Activated CD4-positive, alpha-beta T cell treated with anti-CD3 and anti-CD28 coated beads, Interleukin-2, amount 50 U/mL, for 16 hours (primary cell): ENCODE measurements at regions not wholly inside any gene's neighbourhood (a gene's known extent, or its start where the extent isn't known, plus 50 kb on each side); places are given as distances from the start of the nearest gene placed in this dataset.

Experiments used
- DNase-seq: peaks from one replicate; pipeline ENCODE4 v3.0.0-alpha.2; 2020

- no peak for DNase-seq
These were observed 190.4 kb upstream of the LYZL1 start for GRCh38 chr10:29098423-29098822.

GRCh38 chr10:29099001-29099400, 189.9 kb upstream of the LYZL1 start:
- no peak for DNase-seq

- DNase-seq: no peak
These were observed 189.5 kb upstream of the LYZL1 start for GRCh38 chr10:29099415-29099814.

- no peak for DNase-seq
These were observed 188.4 kb upstream of the LYZL1 start for GRCh38 chr10:29100505-29100904.

- DNase-seq: no peak
These were observed 186.6 kb upstream of the LYZL1 start for GRCh38 chr10:29102233-29102632.

- no peak for DNase-seq
These were observed 186.2 kb upstream of the LYZL1 start for GRCh38 chr10:29102636-29103035.

GRCh38 chr10:29104661-29105399, 184.0 kb upstream of the LYZL1 start:
- no peak for DNase-seq

GRCh38 chr10:29105516-29106215, 183.2 kb upstream of the LYZL1 start:
- no peak for DNase-seq

GRCh38 chr10:29106287-29106686, 182.6 kb upstream of the LYZL1 start:
- DNase-seq: no peak

- DNase-seq: no peak
These were observed 180.9 kb upstream of the LYZL1 start for GRCh38 chr10:29107866-29108498.

- no peak for DNase-seq
These were observed 178.9 kb upstream of the LYZL1 start for GRCh38 chr10:29109707-29110571.

GRCh38 chr10:29112827-29113615, 175.8 kb upstream of the LYZL1 start:
- DNase-seq: no peak

- DNase-seq: no peak
These were observed 175.3 kb upstream of the LYZL1 start for GRCh38 chr10:29113616-29113945.

- DNase-seq: no peak
These were observed 174.7 kb upstream of the LYZL1 start for GRCh38 chr10:29114141-29114540.

- no peak for DNase-seq
These were observed 171.1 kb upstream of the LYZL1 start for GRCh38 chr10:29117781-29118180.

- DNase-seq: peak; percentile 12
These were observed 169.5 kb upstream of the LYZL1 start for GRCh38 chr10:29119374-29119773.

- DNase-seq: no peak
These were observed 168.7 kb upstream of the LYZL1 start for GRCh38 chr10:29120216-29120615.

GRCh38 chr10:29124864-29125263, 164.0 kb upstream of the LYZL1 start:
- DNase-seq: no peak

GRCh38 chr10:29127037-29127700, 161.7 kb upstream of the LYZL1 start:
- no peak for DNase-seq

- DNase-seq: no peak
These were observed 161.1 kb upstream of the LYZL1 start for GRCh38 chr10:29127731-29128130.

GRCh38 chr10:29130190-29130673, 158.6 kb upstream of the LYZL1 start:
- DNase-seq: no peak
